ENCODE measurements at regions not wholly inside any gene's neighbourhood (a gene's known extent, or its start where the extent isn't known, plus 50 kb on each side); places are given as distances from the start of the nearest gene placed in this dataset.

DNA sequence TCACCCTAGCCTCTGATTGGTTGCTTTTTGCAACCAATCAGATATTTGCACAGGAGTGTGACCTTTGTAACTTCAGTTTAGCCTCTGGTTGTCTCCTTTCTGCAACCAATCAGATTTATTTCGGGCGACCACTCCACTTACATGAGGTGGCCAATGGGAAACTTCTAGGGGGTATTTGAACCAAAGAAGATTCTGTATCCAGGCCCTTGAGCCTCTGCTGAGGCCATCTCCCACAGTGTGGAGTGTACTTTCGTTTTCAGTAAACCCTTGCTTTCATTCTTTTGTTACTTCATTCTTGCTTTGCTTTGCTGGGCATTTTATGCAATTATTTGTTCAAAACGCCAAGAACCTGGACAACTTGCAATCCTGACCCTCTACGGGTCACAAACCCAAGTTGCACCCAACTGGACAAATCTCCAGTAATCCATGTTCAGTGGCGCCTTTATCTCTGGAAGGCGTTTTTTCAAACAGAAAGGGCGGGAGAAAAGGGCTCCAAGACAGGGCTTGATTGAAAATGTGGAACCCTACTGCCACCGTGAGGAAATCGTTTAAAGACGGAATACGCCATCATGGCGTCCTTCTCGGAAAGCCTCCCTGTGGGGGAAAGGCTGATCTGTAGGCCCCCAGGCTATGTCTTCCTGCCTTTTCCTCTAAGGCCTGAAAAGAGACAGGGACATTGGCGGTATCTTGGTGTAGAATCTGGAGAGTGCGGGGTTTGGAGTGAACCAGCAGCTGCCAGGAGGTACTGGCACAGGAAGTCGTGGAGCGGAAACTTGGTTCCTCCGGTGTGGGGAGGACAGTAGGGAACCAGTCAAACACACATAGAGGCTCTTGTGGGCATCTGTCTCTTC is 184.6 kb downstream of the OR13H1 start:
- Histone ChIP-seq H3K36me3 (ENCODE audit: control insufficient read depth, insufficient read depth, low read length) (peaks cover 54% of the 10 kb centered on the region), H3K27me3 (ENCODE audit: control insufficient read depth, insufficient read depth, low read length, poor library complexity, severe bottlenecking) (no peaks in the 10 kb centered on the region), H3K4me3 (ENCODE audit: low read length) (no peak overlapping the region), H3K9ac (ENCODE audit: extremely low read depth, low read length, poor library complexity, severe bottlenecking) (no peak overlapping the region), H3K27ac (ENCODE audit: low read depth, low read length) (no peak overlapping the region), H3K9me3 (ENCODE audit: control insufficient read depth, low read length) (peaks cover 49% of the 10 kb centered on the region), H3K4me1 (ENCODE audit: control insufficient read depth, insufficient read depth, low read length) (no peaks in the 10 kb centered on the region)
- WGBS, 2 experiments (ENCODE audit: insufficient coverage in 1 of 2, insufficient read length in 1 of 2): 67 to 95% methylated on average over 1 to 19 of the region's 19 CpGs
- Mint-ChIP-seq H3K27ac (peak overlapping the region; percentile 89), H3K27me3 (ENCODE audit: insufficient read depth) (no peaks in the 10 kb centered on the region), H3K9me3 (peaks cover 41% of the 10 kb centered on the region), H3K36me3 (ENCODE audit: low read depth) (peaks cover 88% of the 10 kb centered on the region), H3K4me1 (no peaks in the 10 kb centered on the region), H3K4me3 (no peak overlapping the region)
- no peak for DNase-seq
- TF ChIP-seq, protein P1, sequence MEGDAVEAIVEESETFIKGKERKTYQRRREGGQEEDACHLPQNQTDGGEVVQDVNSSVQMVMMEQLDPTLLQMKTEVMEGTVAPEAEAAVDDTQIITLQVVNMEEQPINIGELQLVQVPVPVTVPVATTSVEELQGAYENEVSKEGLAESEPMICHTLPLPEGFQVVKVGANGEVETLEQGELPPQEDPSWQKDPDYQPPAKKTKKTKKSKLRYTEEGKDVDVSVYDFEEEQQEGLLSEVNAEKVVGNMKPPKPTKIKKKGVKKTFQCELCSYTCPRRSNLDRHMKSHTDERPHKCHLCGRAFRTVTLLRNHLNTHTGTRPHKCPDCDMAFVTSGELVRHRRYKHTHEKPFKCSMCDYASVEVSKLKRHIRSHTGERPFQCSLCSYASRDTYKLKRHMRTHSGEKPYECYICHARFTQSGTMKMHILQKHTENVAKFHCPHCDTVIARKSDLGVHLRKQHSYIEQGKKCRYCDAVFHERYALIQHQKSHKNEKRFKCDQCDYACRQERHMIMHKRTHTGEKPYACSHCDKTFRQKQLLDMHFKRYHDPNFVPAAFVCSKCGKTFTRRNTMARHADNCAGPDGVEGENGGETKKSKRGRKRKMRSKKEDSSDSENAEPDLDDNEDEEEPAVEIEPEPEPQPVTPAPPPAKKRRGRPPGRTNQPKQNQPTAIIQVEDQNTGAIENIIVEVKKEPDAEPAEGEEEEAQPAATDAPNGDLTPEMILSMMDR (conservative IDR thresholded peaks at IDR 0.05): peak; percentile 53

DNA sequence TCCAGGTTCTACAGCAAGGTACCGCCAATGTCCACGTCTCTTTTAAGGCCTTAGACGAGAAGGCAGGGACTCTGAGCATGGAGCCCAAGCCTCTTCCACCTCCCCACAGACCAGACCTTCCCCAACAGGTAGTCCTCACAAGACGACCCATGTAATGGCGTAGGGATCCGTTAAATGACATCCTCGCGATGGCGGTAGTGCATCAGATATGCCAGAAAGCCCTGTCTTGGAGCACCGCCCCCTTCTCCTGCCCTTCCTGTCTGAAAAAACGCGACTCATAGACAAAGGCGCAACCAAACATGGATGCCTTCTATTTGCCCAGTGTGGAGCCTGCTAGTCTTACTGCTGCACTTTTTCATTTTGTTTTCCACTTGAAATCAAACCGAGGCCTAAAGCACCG is 185.4 kb downstream of the OR13H1 start:
- TF ChIP-seq, protein P1 (conservative IDR thresholded peaks at IDR 0.05): no peak
- WGBS, 2 experiments (ENCODE audit: insufficient coverage in 1 of 2, insufficient read length in 1 of 2): 97 to 100% methylated on average over 2 to 15 of the region's 15 CpGs
- H3K27me3 ChIP-seq (ENCODE audit: control insufficient read depth, insufficient read depth, low read length, poor library complexity, severe bottlenecking): no peaks in the 10 kb centered on the region

DNA sequence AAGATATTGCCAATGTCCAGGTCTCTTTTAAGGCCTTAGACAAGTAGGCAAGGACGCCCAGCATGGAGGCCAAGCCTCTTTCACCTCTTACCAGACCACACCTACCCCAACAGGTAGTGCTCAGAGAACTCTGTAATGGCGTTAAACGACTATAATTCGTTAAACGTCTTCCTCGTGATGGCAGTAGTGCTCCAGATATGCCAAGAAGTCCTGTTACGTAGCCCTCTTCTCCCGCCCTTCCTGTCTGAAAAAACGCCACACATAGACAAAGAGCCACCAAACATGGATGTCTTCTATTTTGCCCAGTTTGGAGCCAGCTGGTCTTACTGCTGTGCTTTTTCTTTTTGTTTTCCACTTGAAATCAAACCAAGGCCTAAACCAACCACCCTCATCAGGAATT is 190.7 kb downstream of the OR13H1 start:
- no peak for DNase-seq
- Histone ChIP-seq H3K9ac (ENCODE audit: extremely low read depth, low read length, poor library complexity, severe bottlenecking) (no peak overlapping the region), H3K27me3 (ENCODE audit: control insufficient read depth, insufficient read depth, low read length, poor library complexity, severe bottlenecking) (no peaks in the 10 kb centered on the region), H3K4me3 (ENCODE audit: low read length) (no peak overlapping the region), H3K9me3 (ENCODE audit: control insufficient read depth, low read length) (peaks cover 7% of the 10 kb centered on the region), H3K27ac (ENCODE audit: low read depth, low read length) (no peak overlapping the region), H3K4me1 (ENCODE audit: control insufficient read depth, insufficient read depth, low read length) (no peaks in the 10 kb centered on the region), H3K36me3 (ENCODE audit: control insufficient read depth, insufficient read depth, low read length) (peaks cover 54% of the 10 kb centered on the region)
- 90 to 93% methylated on average over 3 to 9 of the region's 9 CpGs for WGBS, 2 experiments (ENCODE audit: insufficient coverage in 1 of 2, insufficient read length in 1 of 2)
- H3K4me3 Mint-ChIP-seq: no peak overlapping the region
- no peak overlapping the region for H3K27ac Mint-ChIP-seq
- TF ChIP-seq, protein P1 (conservative IDR thresholded peaks at IDR 0.05): no peak
- H3K4me1 Mint-ChIP-seq: no peaks in the 10 kb centered on the region
- H3K27me3 Mint-ChIP-seq (ENCODE audit: insufficient read depth): no peaks in the 10 kb centered on the region
- peaks cover 78% of the 10 kb centered on the region for H3K36me3 Mint-ChIP-seq (ENCODE audit: low read depth)
- H3K9me3 Mint-ChIP-seq: peaks cover under 1% of the 10 kb centered on the region

More for the DNA sequence above, 185.4 kb downstream of the OR13H1 start:
- H3K4me3 Mint-ChIP-seq: no peak overlapping the region
- H3K27ac Mint-ChIP-seq: peak overlapping the region; percentile 88
- Histone ChIP-seq H3K4me1 (ENCODE audit: control insufficient read depth, insufficient read depth, low read length) (no peaks in the 10 kb centered on the region), H3K9me3 (ENCODE audit: control insufficient read depth, low read length) (peaks cover 46% of the 10 kb centered on the region), H3K36me3 (ENCODE audit: control insufficient read depth, insufficient read depth, low read length) (peaks cover 56% of the 10 kb centered on the region), H3K9ac (ENCODE audit: extremely low read depth, low read length, poor library complexity, severe bottlenecking) (no peak overlapping the region), H3K4me3 (ENCODE audit: low read length) (no peak overlapping the region), H3K27ac (ENCODE audit: low read depth, low read length) (no peak overlapping the region)
- no peaks in the 10 kb centered on the region for H3K27me3 Mint-ChIP-seq (ENCODE audit: insufficient read depth)
- H3K9me3 Mint-ChIP-seq: peaks cover 41% of the 10 kb centered on the region
- H3K36me3 Mint-ChIP-seq (ENCODE audit: low read depth): peaks cover 88% of the 10 kb centered on the region
- no peaks in the 10 kb centered on the region for H3K4me1 Mint-ChIP-seq
- no peak for DNase-seq
